ENCODE measurements at regions not wholly inside any gene's neighbourhood (a gene's known extent, or its start where the extent isn't known, plus 50 kb on each side); places are given as distances from the start of the nearest gene placed in this dataset.

GRCh38 chr10:111750165-111750849, 433.3 kb downstream of the GPAM start:
- intact Hi-C loops (cut with micrococcal nuclease) (no loop called here), dilution Hi-C loops (cut with MboI; ENCODE audit: extremely low pct_ligation_motif_present, low sequenced_read_pairs) (no loop called here)
- Histone ChIP-seq H3K27ac (ENCODE audit: insufficient read depth, low read depth, low read length) (no peak overlapping the region), H3K36me3 (ENCODE audit: control insufficient read depth in 2 of 2, extremely low read depth in 1 of 2, insufficient read depth in 2 of 2, low read length in 2 of 2) (no peaks in the 10 kb centered on the region), H3K4me1 (ENCODE audit: control insufficient read depth, extremely low read depth, insufficient read depth, low read length) (no peaks in the 10 kb centered on the region), H3K4me3 (replicated peaks in 1 of 3; ENCODE audit: insufficient read depth in 1 of 3, low read depth in 1 of 3, low read length in 3 of 3) (no peak overlapping the region), H3K4me2 (ENCODE audit: insufficient read depth, low read length) (no peak overlapping the region), H3K9me3 (replicated peaks; ENCODE audit: control insufficient read depth, insufficient read depth, low read length) (peaks cover 3% of the 10 kb centered on the region), H3K9ac (replicated peaks; ENCODE audit: extremely low read depth, insufficient read depth, low read length) (no peak overlapping the region), H2AFZ (ENCODE audit: low read depth, low read length) (no peak overlapping the region), H3K27me3 (ENCODE audit: control insufficient read depth in 2 of 2, insufficient read depth in 2 of 2, low read length in 2 of 2) (no peaks in the 10 kb centered on the region), H4K20me1 (replicated peaks; ENCODE audit: control insufficient read depth, extremely low read depth, insufficient read depth, low read length) (no peaks in the 10 kb centered on the region), H3K9me1 (replicated peaks; ENCODE audit: control insufficient read depth, extremely low read depth, insufficient read depth, low read length) (no peaks in the 10 kb centered on the region), H3K79me2 (ENCODE audit: control insufficient read depth, insufficient read depth, low read length) (no peaks in the 10 kb centered on the region)
- ChIA-PET POLR2A (no interaction called here), CTCF (no interaction called here)
- FAIRE-seq, result no peak
- no peak for DNase-seq (ENCODE audit: low read depth, low spot score)
- no TSS peak for BruUV-seq (replicated peaks)
- TF ChIP-seq FOS (IDR thresholded peaks at IDR 0.05; ENCODE audit: borderline replicate concordance, insufficient read depth, low read length) (no peak), POLR2A (IDR thresholded peaks at IDR 0.05; ENCODE audit: low read depth, low read length) (no peak), MYC (IDR thresholded peaks at IDR 0.05; ENCODE audit: low read depth, low read length) (no peak), GATA2 (IDR thresholded peaks at IDR 0.05; ENCODE audit: insufficient read depth, insufficient read length, low read depth, low read length) (no peak), POLR2AphosphoS5 (IDR thresholded peaks at IDR 0.05; ENCODE audit: insufficient read depth, low read depth, low read length) (no peak), EZH2 (IDR thresholded peaks at IDR 0.05; ENCODE audit: borderline replicate concordance, low read depth, low read length, severe bottlenecking) (no peak), MAX (IDR thresholded peaks at IDR 0.05; ENCODE audit: insufficient read depth, insufficient read length) (no peak), JUN (IDR thresholded peaks at IDR 0.05; ENCODE audit: borderline replicate concordance, insufficient read depth, insufficient read length, low read depth) (no peak)
- TF ChIP-seq, protein P1, sequence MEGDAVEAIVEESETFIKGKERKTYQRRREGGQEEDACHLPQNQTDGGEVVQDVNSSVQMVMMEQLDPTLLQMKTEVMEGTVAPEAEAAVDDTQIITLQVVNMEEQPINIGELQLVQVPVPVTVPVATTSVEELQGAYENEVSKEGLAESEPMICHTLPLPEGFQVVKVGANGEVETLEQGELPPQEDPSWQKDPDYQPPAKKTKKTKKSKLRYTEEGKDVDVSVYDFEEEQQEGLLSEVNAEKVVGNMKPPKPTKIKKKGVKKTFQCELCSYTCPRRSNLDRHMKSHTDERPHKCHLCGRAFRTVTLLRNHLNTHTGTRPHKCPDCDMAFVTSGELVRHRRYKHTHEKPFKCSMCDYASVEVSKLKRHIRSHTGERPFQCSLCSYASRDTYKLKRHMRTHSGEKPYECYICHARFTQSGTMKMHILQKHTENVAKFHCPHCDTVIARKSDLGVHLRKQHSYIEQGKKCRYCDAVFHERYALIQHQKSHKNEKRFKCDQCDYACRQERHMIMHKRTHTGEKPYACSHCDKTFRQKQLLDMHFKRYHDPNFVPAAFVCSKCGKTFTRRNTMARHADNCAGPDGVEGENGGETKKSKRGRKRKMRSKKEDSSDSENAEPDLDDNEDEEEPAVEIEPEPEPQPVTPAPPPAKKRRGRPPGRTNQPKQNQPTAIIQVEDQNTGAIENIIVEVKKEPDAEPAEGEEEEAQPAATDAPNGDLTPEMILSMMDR (IDR thresholded peaks at IDR 0.05; ENCODE audit: extremely low read depth in 1 of 2, insufficient read depth in 1 of 2, low read depth in 1 of 2, low read length in 2 of 2), result no peak

All from endothelial cell of umbilical vein (primary cell).